KOPT-K1 (cell line): ENCODE measurements at regions not wholly inside any gene's neighbourhood (a gene's known extent, or its start where the extent isn't known, plus 50 kb on each side); places are given as distances from the start of the nearest gene placed in this dataset.
A peak's percentile ranks its signal among the peaks of the same experiment; 100 is the strongest.

Source experiments
- H3K27ac ChIP-seq: fragments of 200-600 bp; sonication (generic); 2 replicates; pipeline ENCODE4 v1.5.1; 2016; ENCODE audit warnings: antibody characterized with exemption, mild to moderate bottlenecking, low read depth, low read length; ENCODE audit not compliant: poor library complexity, severe bottlenecking
- H3K36me3 ChIP-seq: fragments of 200-600 bp; sonication (generic); 2 replicates; pipeline ENCODE4 v1.5.1; 2017; ENCODE audit warnings: antibody characterized with exemption, mild to moderate bottlenecking, low read length, moderate library complexity; ENCODE audit not compliant: insufficient read depth
- H3K9me3 ChIP-seq: fragments of 200-600 bp; sonication (generic); 2 replicates; pipeline ENCODE4 v1.5.1; 2017; ENCODE audit warnings: antibody characterized with exemption, low read length, mild to moderate bottlenecking; ENCODE audit not compliant: insufficient read depth, poor library complexity, severe bottlenecking

- no peak overlapping the region for H3K27ac ChIP-seq
- no peaks in the 10 kb centered on the region for H3K36me3 ChIP-seq
- no peaks in the 10 kb centered on the region for H3K9me3 ChIP-seq
These were observed 98.7 kb upstream of the CCL2 start for GRCh38 chr17:34156401-34156740.

GRCh38 chr17:34156741-34157589, 98.1 kb upstream of the CCL2 start:
- Histone ChIP-seq H3K36me3 (no peaks in the 10 kb centered on the region), H3K27ac (no peak overlapping the region), H3K9me3 (no peaks in the 10 kb centered on the region)

GRCh38 chr17:34161690-34162089, 93.4 kb upstream of the CCL2 start:
- Histone ChIP-seq H3K36me3 (no peaks in the 10 kb centered on the region), H3K9me3 (no peaks in the 10 kb centered on the region), H3K27ac (no peak overlapping the region)

- H3K27ac ChIP-seq = no peak overlapping the region
- H3K9me3 ChIP-seq = no peaks in the 10 kb centered on the region
- no peaks in the 10 kb centered on the region for H3K36me3 ChIP-seq
These were observed 92.0 kb upstream of the CCL2 start for GRCh38 chr17:34163123-34163522.

- Histone ChIP-seq H3K36me3 (no peaks in the 10 kb centered on the region), H3K27ac (no peak overlapping the region), H3K9me3 (no peaks in the 10 kb centered on the region)
These were observed 91.4 kb upstream of the CCL2 start for GRCh38 chr17:34163646-34164045.

- H3K36me3 ChIP-seq = no peaks in the 10 kb centered on the region
- H3K9me3 ChIP-seq = no peaks in the 10 kb centered on the region
- H3K27ac ChIP-seq = no peak overlapping the region
These were observed 90.2 kb upstream of the CCL2 start for GRCh38 chr17:34164837-34165236.

GRCh38 chr17:34166352-34166751, 88.7 kb upstream of the CCL2 start:
- H3K9me3 ChIP-seq = no peaks in the 10 kb centered on the region

GRCh38 chr17:34167354-34167753, 87.7 kb upstream of the CCL2 start:
- no peaks in the 10 kb centered on the region for H3K36me3 ChIP-seq
- H3K27ac ChIP-seq = no peak overlapping the region
- peaks cover 4% of the 10 kb centered on the region for H3K9me3 ChIP-seq

More at GRCh38 chr17:34166352-34166751, 88.7 kb upstream of the CCL2 start:
- H3K36me3 ChIP-seq = no peaks in the 10 kb centered on the region
- H3K27ac ChIP-seq = no peak overlapping the region

GRCh38 chr17:34168989-34169388, 86.1 kb upstream of the CCL2 start:
- H3K27ac ChIP-seq = no peak overlapping the region
- H3K9me3 ChIP-seq = peaks cover 14% of the 10 kb centered on the region
- H3K36me3 ChIP-seq = no peaks in the 10 kb centered on the region

GRCh38 chr17:34169496-34169895, 85.6 kb upstream of the CCL2 start:
- H3K9me3 ChIP-seq = peaks cover 14% of the 10 kb centered on the region
- no peak overlapping the region for H3K27ac ChIP-seq
- no peaks in the 10 kb centered on the region for H3K36me3 ChIP-seq

GRCh38 chr17:34171245-34171818, 83.8 kb upstream of the CCL2 start:
- Histone ChIP-seq H3K36me3 (no peaks in the 10 kb centered on the region), H3K9me3 (peaks cover 14% of the 10 kb centered on the region), H3K27ac (peak overlapping the region; percentile 48)

GRCh38 chr17:34172390-34172918, 82.6 kb upstream of the CCL2 start:
- Histone ChIP-seq H3K27ac (peak overlapping the region; percentile 48), H3K36me3 (no peaks in the 10 kb centered on the region), H3K9me3 (peaks cover 14% of the 10 kb centered on the region)

- Histone ChIP-seq H3K27ac (no peak overlapping the region), H3K9me3 (peaks cover 14% of the 10 kb centered on the region), H3K36me3 (no peaks in the 10 kb centered on the region)
These were observed 81.8 kb upstream of the CCL2 start for GRCh38 chr17:34173241-34173640.

GRCh38 chr17:34174496-34174895, 80.6 kb upstream of the CCL2 start:
- no peak overlapping the region for H3K27ac ChIP-seq

GRCh38 chr17:34176440-34176839, 78.6 kb upstream of the CCL2 start:
- H3K9me3 ChIP-seq = peaks cover 14% of the 10 kb centered on the region
- H3K27ac ChIP-seq = no peak overlapping the region
- no peaks in the 10 kb centered on the region for H3K36me3 ChIP-seq

More at GRCh38 chr17:34174496-34174895, 80.6 kb upstream of the CCL2 start:
- Histone ChIP-seq H3K36me3 (no peaks in the 10 kb centered on the region), H3K9me3 (peaks cover 14% of the 10 kb centered on the region)

- Histone ChIP-seq H3K9me3 (peaks cover 7% of the 10 kb centered on the region), H3K36me3 (no peaks in the 10 kb centered on the region), H3K27ac (peak overlapping the region; percentile 42)
These were observed 77.4 kb upstream of the CCL2 start for GRCh38 chr17:34177642-34178041.
